WTC11 (cell line): ENCODE measurements at regions not wholly inside any gene's neighbourhood (a gene's known extent, or its start where the extent isn't known, plus 50 kb on each side); places are given as distances from the start of the nearest gene placed in this dataset.

Source experiments
- ATAC-seq: fragments of 200-7000 bp; cut with Tn5 transposase; 2 replicates; pipeline ENCODE4 v1.10.0; 2021; ENCODE audit warnings: mild to moderate bottlenecking, moderate library complexity
- CTCF ChIA-PET: fragments of 300-600 bp; sonication (Branson Sonifier 250); formaldehyde crosslinking; loops from one replicate; lab custom pipeline; 2021; ENCODE audit warnings: antibody characterized with exemption; lab: Charles Lee
- POLR2A ChIA-PET: fragments of 350-600 bp; sonication (Branson Sonifier 250); formaldehyde crosslinking; loops from one replicate; lab custom pipeline; 2021; ENCODE audit warnings: antibody characterized with exemption; lab: Charles Lee
- DNase-seq: peaks from one replicate; pipeline ENCODE4 v3.0.0; 2021; ENCODE audit warnings: low spot score
- H3K27ac Mint-ChIP-seq: 2 replicates; pipeline ENCODE4 v1.8.0; 2021; ENCODE audit warnings: mixed read lengths
- H3K27me3 Mint-ChIP-seq: 2 replicates; pipeline ENCODE4 v1.8.0; 2021; ENCODE audit warnings: low read depth, mild to moderate bottlenecking, moderate library complexity, mixed read lengths
- H3K36me3 Mint-ChIP-seq: 2 replicates; pipeline ENCODE4 v1.8.0; 2021; ENCODE audit warnings: mixed read lengths
- H3K4me1 Mint-ChIP-seq: 2 replicates; pipeline ENCODE4 v1.8.0; 2022; ENCODE audit warnings: mixed read lengths
- H3K4me3 Mint-ChIP-seq: 2 replicates; pipeline ENCODE4 v1.8.0; 2021; ENCODE audit warnings: mild to moderate bottlenecking, moderate library complexity, mixed read lengths
- H3K9me3 Mint-ChIP-seq: 2 replicates; pipeline ENCODE4 v1.8.0; 2021; ENCODE audit warnings: mixed read lengths
- AR ChIP-seq: fragments of 250-450 bp; sonication (Bioruptor Pico); IDR thresholded peaks from 2 replicates; pipeline ENCODE4 v1.9.0; 2021; ENCODE audit warnings: mild to moderate bottlenecking
- ATF2 ChIP-seq: sonication (generic); formaldehyde crosslinking; IDR thresholded peaks from 2 replicates; pipeline ENCODE4 v1.8.1; 2022; ENCODE audit warnings: low read depth, missing genetic modification reagents, borderline replicate concordance
- CREB1 ChIP-seq: sonication (generic); formaldehyde crosslinking; IDR thresholded peaks from 2 replicates; pipeline ENCODE4 v1.8.0; 2023; ENCODE audit warnings: mild to moderate bottlenecking, missing genetic modification reagents
- E2F1 ChIP-seq: sonication (generic); formaldehyde crosslinking; IDR thresholded peaks from 2 replicates; pipeline ENCODE4 v1.8.0; 2022; ENCODE audit warnings: mild to moderate bottlenecking, missing genetic modification reagents
- E2F5 ChIP-seq: sonication (generic); formaldehyde crosslinking; IDR thresholded peaks from 2 replicates; pipeline ENCODE4 v1.8.1; 2022; ENCODE audit warnings: mild to moderate bottlenecking, moderate library complexity, missing genetic modification reagents
- ELF4 ChIP-seq: sonication (generic); formaldehyde crosslinking; IDR thresholded peaks from 2 replicates; pipeline ENCODE4 v1.8.1; 2022; ENCODE audit warnings: low read depth, mild to moderate bottlenecking, moderate library complexity, missing genetic modification reagents
- ESRRA ChIP-seq: sonication (generic); formaldehyde crosslinking; IDR thresholded peaks from 2 replicates; pipeline ENCODE4 v1.8.1; 2022; ENCODE audit warnings: mild to moderate bottlenecking, missing genetic modification reagents, borderline replicate concordance
- GABPB1 ChIP-seq: sonication (generic); formaldehyde crosslinking; IDR thresholded peaks from 2 replicates; pipeline ENCODE4 v1.8.1; 2023; ENCODE audit warnings: mild to moderate bottlenecking, missing genetic modification reagents
- GRHL2 ChIP-seq: fragments of 250-450 bp; sonication (Bioruptor Pico); IDR thresholded peaks from 2 replicates; pipeline ENCODE4 v1.8.0; 2022; ENCODE audit warnings: mild to moderate bottlenecking, moderate library complexity; ENCODE audit not compliant: insufficient replicate concordance, severe bottlenecking
- HMGXB4 ChIP-seq: sonication (generic); formaldehyde crosslinking; IDR thresholded peaks from 2 replicates; pipeline ENCODE4 v1.8.1; 2023; ENCODE audit warnings: mild to moderate bottlenecking, moderate library complexity, missing genetic modification reagents
- IRF1 ChIP-seq: sonication (generic); formaldehyde crosslinking; IDR thresholded peaks from 2 replicates; pipeline ENCODE4 v1.8.0; 2023; ENCODE audit warnings: missing genetic modification reagents
- JAZF1 ChIP-seq: fragments of 250-450 bp; sonication (Bioruptor Pico); IDR thresholded peaks from 2 replicates; pipeline ENCODE4 v1.9.0; 2021; ENCODE audit warnings: moderate library complexity, mild to moderate bottlenecking, inconsistent platforms
- KAT7 ChIP-seq: sonication (generic); formaldehyde crosslinking; IDR thresholded peaks from 2 replicates; pipeline ENCODE4 v1.8.1; 2023; ENCODE audit warnings: missing genetic modification reagents, mild to moderate bottlenecking, borderline replicate concordance
- MAX ChIP-seq: sonication (generic); formaldehyde crosslinking; IDR thresholded peaks from 2 replicates; pipeline ENCODE4 v1.8.0; 2022; ENCODE audit warnings: mild to moderate bottlenecking, missing genetic modification reagents
- NFATC4 ChIP-seq: fragments of 250-450 bp; sonication (Bioruptor Pico); IDR thresholded peaks from 2 replicates; pipeline ENCODE4 v1.9.0; 2021; ENCODE audit warnings: mild to moderate bottlenecking
- NFYB ChIP-seq: sonication (generic); formaldehyde crosslinking; conservative IDR thresholded peaks from 2 replicates; pipeline ENCODE4 v1.8.0; 2022; ENCODE audit warnings: low read depth, missing genetic modification reagents
- NR1H2 ChIP-seq: sonication (generic); formaldehyde crosslinking; IDR thresholded peaks from 2 replicates; pipeline ENCODE4 v1.9.0; 2021; ENCODE audit warnings: mild to moderate bottlenecking, moderate library complexity, missing genetic modification reagents
- NR3C1 ChIP-seq: sonication (generic); formaldehyde crosslinking; conservative IDR thresholded peaks from 2 replicates; pipeline ENCODE4 v1.8.1; 2023; ENCODE audit warnings: low read depth, mild to moderate bottlenecking, missing genetic modification reagents
- RORB ChIP-seq: fragments of 250-450 bp; sonication (Bioruptor Pico); IDR thresholded peaks from 2 replicates; pipeline ENCODE4 v1.9.0; 2021; ENCODE audit warnings: mild to moderate bottlenecking
- SMAD4 ChIP-seq: sonication (generic); formaldehyde crosslinking; IDR thresholded peaks from 2 replicates; pipeline ENCODE4 v1.8.0; 2022; ENCODE audit warnings: mild to moderate bottlenecking, missing genetic modification reagents
- SOX15 ChIP-seq: fragments of 250-450 bp; sonication (Bioruptor Pico); IDR thresholded peaks from 2 replicates; pipeline ENCODE4 v1.9.0; 2021; ENCODE audit warnings: mild to moderate bottlenecking
- ZNF219 ChIP-seq: sonication (generic); formaldehyde crosslinking; IDR thresholded peaks from 2 replicates; pipeline ENCODE4 v1.8.0; 2023; ENCODE audit warnings: missing genetic modification reagents, mild to moderate bottlenecking, borderline replicate concordance
- ZNF263 ChIP-seq: sonication (generic); formaldehyde crosslinking; IDR thresholded peaks from 2 replicates; pipeline ENCODE4 v1.8.1; 2022; ENCODE audit warnings: low read depth, mild to moderate bottlenecking, moderate library complexity, missing genetic modification reagents
- ZNF317 ChIP-seq: sonication (generic); formaldehyde crosslinking; IDR thresholded peaks from 2 replicates; pipeline ENCODE4 v1.8.1; 2023; ENCODE audit warnings: low read depth, mild to moderate bottlenecking, moderate library complexity, missing genetic modification reagents, borderline replicate concordance
- ZNF396 ChIP-seq: fragments of 250-450 bp; sonication (Bioruptor Pico); IDR thresholded peaks from 2 replicates; pipeline ENCODE4 v1.8.0; 2021; ENCODE audit warnings: mild to moderate bottlenecking, moderate library complexity, borderline replicate concordance
- ZNF671 ChIP-seq: fragments of 250-450 bp; sonication (Bioruptor Pico); IDR thresholded peaks from 2 replicates; pipeline ENCODE4 v1.8.0; 2021; ENCODE audit warnings: mild to moderate bottlenecking

GRCh38 chr6:122049341-122049740 is 350.1 kb upstream of the HSF2 start (continued):
- no peak for TF ChIP-seq RORB (CRISPR knock-in tag)
- no peak for TF ChIP-seq MAX (CRISPR knock-in tag)
- TF ChIP-seq ZNF671 (CRISPR knock-in tag): no peak
- TF ChIP-seq SMAD4 (CRISPR knock-in tag): no peak
- TF ChIP-seq IRF1 (CRISPR knock-in tag): no peak
- no peak for TF ChIP-seq ELF4 (CRISPR knock-in tag)
- TF ChIP-seq ESRRA (CRISPR knock-in tag): no peak
- TF ChIP-seq NFYB: no peak
- TF ChIP-seq, all 79 proteins: peak for 0

GRCh38 chr6:122050242-122050755 is 349.2 kb upstream of the HSF2 start:
- Mint-ChIP-seq H3K36me3 (no peaks in the 10 kb centered on the region), H3K27ac (no peak overlapping the region)
- POLR2A ChIA-PET: no interaction called here
- TF ChIP-seq ZNF396 (no peak), GABPB1 (CRISPR knock-in tag) (no peak), ZNF317 (CRISPR knock-in tag) (no peak), E2F1 (CRISPR knock-in tag) (no peak), NFATC4 (CRISPR knock-in tag) (no peak), SOX15 (CRISPR knock-in tag) (no peak)
- TF ChIP-seq, all 79 proteins: peak for 0
- ATAC-seq (no peak), DNase-seq (no peak)
- Mint-ChIP-seq H3K9me3 (no peaks in the 10 kb centered on the region), H3K4me3 (no peak overlapping the region), H3K4me1 (0 out of 2 replicates have a peak, but pooled peaks cover 7% of the 10 kb centered on the region), H3K27me3 (no peaks in the 10 kb centered on the region)
- CTCF ChIA-PET: no interaction called here

GRCh38 chr6:122052346-122052900 is 347.0 kb upstream of the HSF2 start:
- no peaks in the 10 kb centered on the region for H3K27me3 Mint-ChIP-seq
- POLR2A ChIA-PET: no interaction called here
- H3K9me3 Mint-ChIP-seq: no peaks in the 10 kb centered on the region
- no peaks in the 10 kb centered on the region for H3K36me3 Mint-ChIP-seq
- H3K27ac Mint-ChIP-seq: no peak overlapping the region
- CTCF ChIA-PET: interaction anchor here (0.9 kb wide), 1 partner anchor 203 kb away, joined by 3 read pairs; no protein-coding TSS in a partner anchor
- 0 out of 2 replicates have a peak, but pooled peaks cover 7% of the 10 kb centered on the region for H3K4me1 Mint-ChIP-seq
- no peak overlapping the region for H3K4me3 Mint-ChIP-seq
- DNase-seq: no peak
- no peak for ATAC-seq
- TF ChIP-seq AR (no peak), ZNF219 (CRISPR knock-in tag) (no peak), GRHL2 (CRISPR knock-in tag) (no peak), JAZF1 (no peak), KAT7 (CRISPR knock-in tag) (no peak), NFATC4 (CRISPR knock-in tag) (no peak), NR3C1 (CRISPR knock-in tag) (no peak), ZNF263 (CRISPR knock-in tag) (no peak), E2F5 (CRISPR knock-in tag) (no peak), HMGXB4 (no peak), NR1H2 (CRISPR knock-in tag) (no peak), ATF2 (no peak), RORB (CRISPR knock-in tag) (no peak), CREB1 (CRISPR knock-in tag) (no peak)
